ENCODE measurements at regions not wholly inside any gene's neighbourhood (a gene's known extent, or its start where the extent isn't known, plus 50 kb on each side); places are given as distances from the start of the nearest gene placed in this dataset.
"Not testable (repeated sequence)": the region's sequence is repeated elsewhere in the genome, so short reads cannot be mapped to it uniquely, and the experiment has no call there.

GRCh38 chr16:5753381-5753780 is 655.8 kb upstream of the EEF2KMT start:
- CTCF ChIA-PET = no interaction called here
- dilution Hi-C loops (cut with MboI; ENCODE audit: extremely low pct_ligation_motif_present, low sequenced_read_pairs) = no loop called here
- POLR2A ChIA-PET = no interaction called here

GRCh38 chr16:5751216-5751615 is 653.6 kb upstream of the EEF2KMT start:
- Histone ChIP-seq H2AFZ (ENCODE audit: low read depth, low read length) (no peak overlapping the region), H3K36me3 (ENCODE audit: control insufficient read depth in 2 of 2, extremely low read depth in 1 of 2, insufficient read depth in 2 of 2, low read length in 2 of 2) (no peaks in the 10 kb centered on the region), H4K20me1 (replicated peaks; ENCODE audit: control insufficient read depth, extremely low read depth, insufficient read depth, low read length) (no peaks in the 10 kb centered on the region), H3K27me3 (ENCODE audit: control insufficient read depth in 2 of 2, insufficient read depth in 2 of 2, low read length in 2 of 2) (no peaks in the 10 kb centered on the region), H3K27ac (ENCODE audit: insufficient read depth, low read depth, low read length) (no peak overlapping the region), H3K4me2 (ENCODE audit: insufficient read depth, low read length) (no peak overlapping the region), H3K79me2 (ENCODE audit: control insufficient read depth, insufficient read depth, low read length) (no peaks in the 10 kb centered on the region), H3K4me3 (replicated peaks in 1 of 3; ENCODE audit: insufficient read depth in 1 of 3, low read depth in 1 of 3, low read length in 3 of 3) (no peak overlapping the region), H3K4me1 (ENCODE audit: control insufficient read depth, extremely low read depth, insufficient read depth, low read length) (no peaks in the 10 kb centered on the region), H3K9ac (replicated peaks; ENCODE audit: extremely low read depth, insufficient read depth, low read length) (no peak overlapping the region), H3K9me3 (replicated peaks; ENCODE audit: control insufficient read depth, insufficient read depth, low read length) (peaks cover 2% of the 10 kb centered on the region), H3K9me1 (replicated peaks; ENCODE audit: control insufficient read depth, extremely low read depth, insufficient read depth, low read length) (no peaks in the 10 kb centered on the region)
- ChIA-PET POLR2A (no interaction called here), CTCF (no interaction called here)
- dilution Hi-C loops (cut with MboI; ENCODE audit: extremely low pct_ligation_motif_present, low sequenced_read_pairs) = no loop called here
- BruUV-seq (replicated peaks) = no TSS peak
- DNase-seq (ENCODE audit: low read depth, low spot score) (no peak), FAIRE-seq (no peak)
- intact Hi-C loops (cut with micrococcal nuclease) = no loop called here
- TF ChIP-seq POLR2AphosphoS5 (IDR thresholded peaks at IDR 0.05; ENCODE audit: insufficient read depth, low read depth, low read length) = no peak
- TF ChIP-seq GATA2 (IDR thresholded peaks at IDR 0.05; ENCODE audit: insufficient read depth, insufficient read length, low read depth, low read length) = no peak
- TF ChIP-seq JUN (IDR thresholded peaks at IDR 0.05; ENCODE audit: borderline replicate concordance, insufficient read depth, insufficient read length, low read depth) = no peak
- no peak for TF ChIP-seq MAX (IDR thresholded peaks at IDR 0.05; ENCODE audit: insufficient read depth, insufficient read length)

More at GRCh38 chr16:5753381-5753780, 655.8 kb upstream of the EEF2KMT start:
- Histone ChIP-seq H3K27me3 (ENCODE audit: control insufficient read depth in 2 of 2, insufficient read depth in 2 of 2, low read length in 2 of 2) (no peaks in the 10 kb centered on the region), H3K4me1 (ENCODE audit: control insufficient read depth, extremely low read depth, insufficient read depth, low read length) (no peaks in the 10 kb centered on the region), H3K9ac (replicated peaks; ENCODE audit: extremely low read depth, insufficient read depth, low read length) (no peak overlapping the region), H3K36me3 (ENCODE audit: control insufficient read depth in 2 of 2, extremely low read depth in 1 of 2, insufficient read depth in 2 of 2, low read length in 2 of 2) (no peaks in the 10 kb centered on the region), H3K9me3 (replicated peaks; ENCODE audit: control insufficient read depth, insufficient read depth, low read length) (peaks cover 2% of the 10 kb centered on the region), H3K4me3 (replicated peaks in 1 of 3; ENCODE audit: insufficient read depth in 1 of 3, low read depth in 1 of 3, low read length in 3 of 3) (no peak overlapping the region), H4K20me1 (replicated peaks; ENCODE audit: control insufficient read depth, extremely low read depth, insufficient read depth, low read length) (no peaks in the 10 kb centered on the region), H3K9me1 (replicated peaks; ENCODE audit: control insufficient read depth, extremely low read depth, insufficient read depth, low read length) (no peaks in the 10 kb centered on the region), H3K4me2 (ENCODE audit: insufficient read depth, low read length) (no peak overlapping the region), H3K27ac (ENCODE audit: insufficient read depth, low read depth, low read length) (no peak overlapping the region), H2AFZ (ENCODE audit: low read depth, low read length) (no peak overlapping the region), H3K79me2 (ENCODE audit: control insufficient read depth, insufficient read depth, low read length) (no peaks in the 10 kb centered on the region)
- DNase-seq (ENCODE audit: low read depth, low spot score) = no peak
- intact Hi-C loops (cut with micrococcal nuclease) = no loop called here
- no TSS peak for BruUV-seq (replicated peaks)
- TF ChIP-seq EZH2 (IDR thresholded peaks at IDR 0.05; ENCODE audit: borderline replicate concordance, low read depth, low read length, severe bottlenecking) = no peak
- no peak for TF ChIP-seq JUN (IDR thresholded peaks at IDR 0.05; ENCODE audit: borderline replicate concordance, insufficient read depth, insufficient read length, low read depth)
- TF ChIP-seq FOS (IDR thresholded peaks at IDR 0.05; ENCODE audit: borderline replicate concordance, insufficient read depth, low read length) = no peak
- no peak for TF ChIP-seq GATA2 (IDR thresholded peaks at IDR 0.05; ENCODE audit: insufficient read depth, insufficient read length, low read depth, low read length)
- TF ChIP-seq POLR2AphosphoS5 (IDR thresholded peaks at IDR 0.05; ENCODE audit: insufficient read depth, low read depth, low read length) = no peak
- no peak for FAIRE-seq

- dilution Hi-C loops (cut with MboI; ENCODE audit: extremely low pct_ligation_motif_present, low sequenced_read_pairs); FAIRE-seq; H3K79me2 ChIP-seq (ENCODE audit: control insufficient read depth, insufficient read depth, low read length); POLR2A ChIA-PET; CTCF ChIA-PET; H3K27me3 ChIP-seq (ENCODE audit: control insufficient read depth in 2 of 2, insufficient read depth in 2 of 2, low read length in 2 of 2); H3K4me3 ChIP-seq (replicated peaks in 1 of 3; ENCODE audit: insufficient read depth in 1 of 3, low read depth in 1 of 3, low read length in 3 of 3); H2AFZ ChIP-seq (ENCODE audit: low read depth, low read length); H4K20me1 ChIP-seq (replicated peaks; ENCODE audit: control insufficient read depth, extremely low read depth, insufficient read depth, low read length); intact Hi-C loops (cut with micrococcal nuclease); H3K9me1 ChIP-seq (replicated peaks; ENCODE audit: control insufficient read depth, extremely low read depth, insufficient read depth, low read length); DNase-seq (ENCODE audit: low read depth, low spot score); H3K27ac ChIP-seq (ENCODE audit: insufficient read depth, low read depth, low read length); H3K4me1 ChIP-seq (ENCODE audit: control insufficient read depth, extremely low read depth, insufficient read depth, low read length); H3K9me3 ChIP-seq (replicated peaks; ENCODE audit: control insufficient read depth, insufficient read depth, low read length); BruUV-seq (replicated peaks); H3K4me2 ChIP-seq (ENCODE audit: insufficient read depth, low read length); H3K36me3 ChIP-seq (ENCODE audit: control insufficient read depth in 2 of 2, extremely low read depth in 1 of 2, insufficient read depth in 2 of 2, low read length in 2 of 2); H3K9ac ChIP-seq (replicated peaks; ENCODE audit: extremely low read depth, insufficient read depth, low read length): not testable (repeated sequence)
Measured at GRCh38 chr16:5750439-5750838, 652.8 kb upstream of the EEF2KMT start.
